ENCODE measurements at regions not wholly inside any gene's neighbourhood (a gene's known extent, or its start where the extent isn't known, plus 50 kb on each side); places are given as distances from the start of the nearest gene placed in this dataset.

GRCh38 chr18:38633333-38633732 lies 1067.7 kb upstream of the CELF4 start:
- TF ChIP-seq TARDBP (IDR thresholded peaks at IDR 0.05) (no peak), ZNF384 (IDR thresholded peaks at IDR 0.05) (no peak), BHLHE40 (IDR thresholded peaks at IDR 0.05; ENCODE audit: borderline replicate concordance) (no peak), FOXA1 (IDR thresholded peaks at IDR 0.05) (no peak), HDGF (IDR thresholded peaks at IDR 0.05; ENCODE audit: borderline replicate concordance) (no peak), SP1 (IDR thresholded peaks at IDR 0.05) (no peak)

Measured in HEK293T (cell line).